ENCODE measurements at regions not wholly inside any gene's neighbourhood (a gene's known extent, or its start where the extent isn't known, plus 50 kb on each side); places are given as distances from the start of the nearest gene placed in this dataset.

- intact Hi-C loops (cut with micrococcal nuclease), result no loop called here
- Histone ChIP-seq H3K79me2 (ENCODE audit: control insufficient read depth, insufficient read depth, low read length) (no peaks in the 10 kb centered on the region), H3K4me1 (replicated peaks in 1 of 2; ENCODE audit: control insufficient read depth in 2 of 2, insufficient read depth in 2 of 2, low read length in 2 of 2) (no peaks in the 10 kb centered on the region), H3K27ac (ENCODE audit: extremely low read depth, low read depth, low read length) (no peak overlapping the region), H3K9me3 (replicated peaks; ENCODE audit: control insufficient read depth, insufficient read depth, low read depth, low read length) (no peaks in the 10 kb centered on the region), H3K9me1 (ENCODE audit: control insufficient read depth, insufficient read depth, low read length) (no peaks in the 10 kb centered on the region), H4K20me1 (replicated peaks; ENCODE audit: control insufficient read depth, insufficient read depth, low read length) (no peaks in the 10 kb centered on the region), H3K9ac (ENCODE audit: insufficient read depth in 1 of 2, low read depth in 2 of 2, low read length in 2 of 2) (no peak overlapping the region), H3K4me2 (ENCODE audit: insufficient read depth, low read length) (no peak overlapping the region), H2AFZ (ENCODE audit: low read depth, low read length) (no peak overlapping the region), H3K27me3 (ENCODE audit: control insufficient read depth in 2 of 2, insufficient read depth in 2 of 2, low read length in 2 of 2) (peaks cover 0 to 16% of the 10 kb centered on the region in 2 experiments; a peak in 2 of 5 replicates), H3K36me3 (ENCODE audit: control insufficient read depth, insufficient read depth, low read length) (no peaks in the 10 kb centered on the region), H3K4me3 (no peak overlapping the region)
- 10% methylated on average over 2 of the region's 2 CpGs for WGBS (ENCODE audit: insufficient coverage, low coverage, missing lambda C conversion rate)
- in situ Hi-C loops (cut with MboI), result no loop called here
- ATAC-seq (no peak), DNase-seq (ENCODE audit: extremely low read depth in 1 of 4, low spot score in 3 of 4) (no peak), FAIRE-seq (no peak)
- ChIA-PET CTCF (ENCODE audit: low intra/inter-chr PET ratio) (no interaction called here), POLR2A (interaction anchor here (0.7 kb wide), 1 partner anchor 471 kb away, joined by 3 read pairs; no protein-coding TSS in a partner anchor)
- TF ChIP-seq ZNF75A (CRISPR knock-in tag; IDR thresholded peaks at IDR 0.05) (no peak), ARID2 (IDR thresholded peaks at IDR 0.05) (no peak), E2F8 (IDR thresholded peaks at IDR 0.05; ENCODE audit: low read depth, partially characterized antibody) (no peak), RBBP5 (IDR thresholded peaks at IDR 0.05; ENCODE audit: borderline replicate concordance, insufficient read depth, low read length, poor library complexity, severe bottlenecking) (no peak), KLF1 (tag; IDR thresholded peaks at IDR 0.05) (no peak), HINFP (tag; conservative IDR thresholded peaks at IDR 0.05; ENCODE audit: low read depth) (no peak), MYBL2 (IDR thresholded peaks at IDR 0.05; ENCODE audit: low read depth) (no peak), MYBL2 (CRISPR knock-in tag; IDR thresholded peaks at IDR 0.05; ENCODE audit: borderline replicate concordance) (no peak), MLLT1 (IDR thresholded peaks at IDR 0.05) (no peak), TOE1 (IDR thresholded peaks at IDR 0.05; ENCODE audit: borderline replicate concordance) (no peak), TOE1 (CRISPR knock-in tag; IDR thresholded peaks at IDR 0.05; ENCODE audit: borderline replicate concordance, low read depth) (no peak), ZNF668 (CRISPR knock-in tag; IDR thresholded peaks at IDR 0.05) (no peak)
- no TSS peak for BruUV-seq (replicated peaks)
These were observed 81.1 kb upstream of the RALGAPA2 start for GRCh38 chr20:20793591-20793990.

Data from K562 (cell line).